NCI-H82 treated with DMSO at 0.1 percent for 48 hours (cell line): ENCODE measurements at regions not wholly inside any gene's neighbourhood (a gene's known extent, or its start where the extent isn't known, plus 50 kb on each side); places are given as distances from the start of the nearest gene placed in this dataset.

ENCODE experiments used
- DNase-seq: peaks from one replicate; lab custom pipeline; 2025; ENCODE audit not compliant: unreplicated experiment; lab: John Stamatoyannopoulos, UW

DNA sequence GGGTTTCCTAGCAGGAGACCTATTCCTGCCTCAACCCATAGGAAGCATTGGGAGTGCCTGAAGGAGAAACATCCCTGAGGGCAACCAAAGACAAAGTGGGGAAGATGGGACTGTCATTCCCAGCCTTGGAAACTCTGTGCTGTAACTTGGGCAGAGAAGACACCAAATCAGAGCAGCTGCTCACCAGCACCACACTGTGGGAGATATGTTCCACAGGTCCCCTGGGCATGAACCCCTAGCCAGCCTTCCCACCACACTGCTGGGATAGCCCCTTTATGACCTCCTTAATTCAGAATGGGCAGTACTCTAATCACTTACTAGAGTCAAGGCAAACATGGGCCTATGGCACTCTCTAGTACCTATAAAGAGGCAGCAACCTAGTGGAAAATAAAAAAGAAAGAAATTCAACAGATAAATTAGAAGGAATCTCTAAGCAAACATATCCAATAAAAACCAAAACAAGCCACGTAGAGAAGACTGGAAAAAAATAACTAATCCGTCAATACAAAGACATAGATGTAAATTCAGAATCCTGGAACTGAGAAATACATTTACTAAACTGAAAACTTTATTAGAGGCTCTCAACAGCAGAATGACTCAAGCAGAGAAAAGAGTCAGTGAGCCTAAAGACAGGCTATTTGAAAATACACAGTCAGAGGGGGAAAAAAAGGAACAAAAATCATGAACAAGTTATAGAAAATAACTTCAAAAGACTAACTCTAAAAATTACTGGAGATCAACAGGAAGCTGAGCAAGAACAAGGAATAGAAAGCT lies 878.4 kb upstream of the FRG1 start:
- no peak for DNase-seq

DNA sequence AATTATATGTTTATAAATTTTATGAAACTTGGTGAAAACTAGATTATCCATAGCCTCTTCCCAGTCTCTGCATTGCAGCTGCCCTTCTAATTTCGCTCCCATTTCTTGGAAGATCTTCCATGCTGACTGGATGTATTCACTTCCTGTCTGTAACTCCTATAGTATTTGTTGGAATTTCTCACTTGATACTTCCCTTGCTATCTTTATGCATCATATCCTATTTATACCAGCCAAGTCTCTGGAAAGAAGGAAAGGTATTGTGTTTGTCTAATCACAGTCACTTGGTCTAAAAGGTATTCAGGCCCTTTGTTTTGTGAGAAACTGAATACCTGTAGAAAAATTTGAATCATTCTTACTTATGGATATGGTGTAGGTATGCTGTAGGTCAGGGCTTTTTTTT lies 870.9 kb upstream of the FRG1 start:
- DNase-seq = no peak

DNA sequence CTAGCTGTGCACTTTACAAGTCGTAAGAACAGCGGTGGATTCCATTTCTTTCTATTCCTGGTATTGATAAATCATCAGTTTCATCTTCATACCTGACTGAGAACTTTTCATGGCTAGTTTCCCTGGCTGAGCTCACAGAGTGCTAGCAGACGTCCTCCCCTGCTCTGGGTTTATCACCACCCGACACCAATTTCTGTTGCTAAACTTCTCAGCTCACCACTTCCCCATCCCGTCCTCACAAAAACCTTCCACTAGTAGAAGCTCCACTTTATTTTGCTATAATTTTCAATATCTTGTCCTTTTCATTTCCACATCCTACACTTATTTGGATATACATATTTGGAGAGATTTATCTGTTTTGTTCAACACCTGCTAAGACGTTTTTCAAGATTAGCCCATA lies 869.4 kb upstream of the FRG1 start:
- no peak for DNase-seq

DNA sequence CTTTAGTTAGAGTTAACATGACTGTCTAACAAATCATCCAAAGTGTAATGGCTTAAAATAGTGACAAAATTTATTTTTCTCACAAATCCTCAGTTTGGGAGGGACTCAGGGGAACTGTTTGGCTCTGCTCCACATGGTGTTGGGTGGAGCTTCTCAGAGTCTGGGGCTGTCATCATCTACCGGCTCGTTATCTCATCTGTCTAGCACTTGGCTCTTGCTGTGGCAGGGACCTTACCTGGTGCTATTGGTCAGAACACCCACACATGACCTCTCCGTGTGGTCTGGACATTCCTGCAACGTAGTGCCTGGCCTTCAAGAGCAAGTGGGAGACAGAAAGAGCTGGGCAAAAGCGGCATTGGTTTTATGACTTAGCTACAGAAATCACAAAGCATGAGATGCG lies 866.9 kb upstream of the FRG1 start:
- no peak for DNase-seq

DNA sequence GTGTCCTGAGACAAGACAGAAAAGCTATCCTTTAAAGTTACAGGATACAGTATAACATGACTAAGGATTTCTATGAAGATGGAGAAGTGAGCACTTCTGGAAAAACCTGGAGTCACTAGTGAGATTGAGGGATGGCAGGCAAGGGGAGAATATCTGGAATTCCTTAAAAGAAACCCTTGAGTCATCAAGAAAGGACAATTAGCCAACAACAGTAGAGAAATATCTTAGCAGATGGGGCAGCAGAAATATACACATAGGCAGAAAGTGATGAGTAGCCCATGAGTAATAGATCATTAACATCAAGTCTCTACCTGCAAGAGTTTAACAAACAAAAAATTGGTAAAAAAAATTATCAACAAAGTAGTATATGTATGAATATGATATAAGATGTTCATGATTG lies 858.8 kb upstream of the FRG1 start:
- no peak for DNase-seq

- DNase-seq = no peak
These were observed 856.9 kb upstream of the FRG1 start for GRCh38 chr4:189083769-189084168.

DNA sequence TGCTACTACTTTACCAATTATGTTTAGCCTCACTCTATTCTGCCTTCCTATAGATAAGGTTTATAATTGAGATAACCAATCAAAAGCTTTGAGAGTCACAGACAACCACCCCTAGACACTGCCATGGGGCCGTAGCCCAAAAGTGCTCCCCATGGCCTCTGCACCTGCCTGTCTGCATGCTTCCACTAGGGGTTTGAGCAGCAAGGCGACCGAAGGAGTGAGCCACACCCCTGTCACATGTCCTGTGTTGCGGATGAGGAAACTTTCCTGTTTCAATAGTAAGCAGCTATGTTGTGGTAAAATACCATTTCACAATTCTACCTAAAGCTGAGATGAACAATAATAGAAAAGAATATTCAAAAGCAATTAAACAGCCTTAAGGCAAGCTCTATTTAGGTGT lies 856.0 kb upstream of the FRG1 start:
- no peak for DNase-seq

DNA sequence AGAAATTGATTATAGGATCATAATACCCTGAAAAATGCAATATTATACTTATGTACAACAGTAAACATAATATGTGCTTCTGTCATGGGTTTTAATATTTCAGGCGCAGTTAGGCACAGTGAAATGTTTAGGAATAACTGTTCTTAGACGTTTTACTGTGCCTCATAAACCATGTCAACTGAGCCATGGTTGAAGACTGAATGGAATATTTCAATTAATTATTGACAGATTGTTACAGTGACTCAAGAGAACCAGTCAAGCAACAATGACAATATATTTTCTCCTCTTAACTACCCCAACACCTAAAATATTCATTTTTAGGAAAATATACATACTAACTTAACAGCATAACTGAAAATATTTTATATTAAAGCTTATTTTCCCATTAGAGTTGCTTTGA lies 852.7 kb upstream of the FRG1 start:
- DNase-seq = no peak

GRCh38 chr4:189088780-189089179 lies 851.9 kb upstream of the FRG1 start:
- no peak for DNase-seq

DNA sequence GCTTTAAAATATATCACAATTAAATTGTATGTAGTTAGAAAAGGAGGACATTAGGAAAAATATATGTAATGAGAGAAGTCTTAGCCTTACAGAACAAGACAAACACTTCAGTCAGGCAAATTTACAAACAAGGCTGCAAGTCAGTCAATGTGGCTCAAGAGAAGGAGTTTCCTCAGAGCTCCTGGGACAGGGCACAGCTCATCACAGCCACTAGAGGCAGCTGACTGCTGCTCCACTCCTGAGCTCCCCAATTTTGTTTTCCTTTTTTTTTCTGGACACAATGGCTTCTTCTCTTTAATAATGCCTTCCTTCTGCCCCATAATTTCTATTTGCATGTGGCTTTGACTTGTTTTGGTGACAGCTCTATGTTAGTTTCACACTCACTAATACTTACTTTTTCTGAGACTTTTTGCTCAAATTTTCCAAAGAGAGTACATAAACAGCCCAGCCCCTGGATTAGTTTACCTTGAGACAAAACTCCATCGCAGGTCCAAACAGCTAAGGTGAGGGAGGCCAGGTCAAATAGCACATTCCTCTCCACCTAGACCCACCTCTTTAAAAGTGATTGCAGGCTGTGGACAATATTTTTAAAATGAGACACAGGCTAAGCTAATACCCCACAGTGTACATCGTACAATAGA lies 850.4 kb upstream of the FRG1 start:
- no peak for DNase-seq

DNA sequence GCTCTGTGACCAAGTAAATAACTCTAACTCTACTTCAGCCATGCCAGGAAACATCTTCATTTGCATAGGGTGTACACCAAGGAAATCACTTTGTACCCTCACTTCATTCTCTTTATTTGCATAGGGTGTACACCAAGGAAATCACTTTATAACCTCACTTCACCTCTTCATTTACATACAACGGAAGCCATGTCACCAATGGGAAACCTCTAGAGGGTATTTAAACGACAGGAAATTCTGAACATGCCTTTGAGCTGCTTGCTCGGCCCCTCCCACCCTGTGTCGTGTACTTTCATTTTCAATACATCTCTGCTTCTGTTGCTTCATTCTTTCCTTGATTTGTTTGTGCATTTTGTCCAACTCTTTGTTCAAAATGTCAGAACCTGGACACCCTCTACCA lies 848.1 kb upstream of the FRG1 start:
- no peak for DNase-seq

DNA sequence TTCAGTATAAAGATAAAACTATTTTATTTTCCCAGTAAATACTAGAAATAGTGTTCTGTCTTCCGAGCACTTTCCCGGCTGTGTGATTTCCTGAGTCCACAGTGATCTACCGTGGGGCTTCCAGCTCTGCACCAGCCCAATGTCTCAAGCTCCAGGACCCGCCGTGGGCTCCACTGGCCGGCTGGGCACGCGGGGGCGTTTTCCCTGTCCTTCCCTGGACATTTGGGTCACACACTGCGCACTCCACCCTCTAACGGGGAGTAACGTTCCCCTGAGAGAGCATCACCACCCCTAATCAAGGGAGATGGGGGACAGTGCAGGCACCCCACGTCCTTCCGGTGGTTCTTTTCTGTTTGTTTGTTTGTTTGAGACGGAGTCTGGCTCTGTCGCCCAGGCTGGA lies 844.6 kb upstream of the FRG1 start:
- no peak for DNase-seq

- DNase-seq = no peak
These were observed 844.0 kb upstream of the FRG1 start for GRCh38 chr4:189096717-189097116.

- DNase-seq = no peak
These were observed 841.6 kb upstream of the FRG1 start for GRCh38 chr4:189098932-189099696.

DNA sequence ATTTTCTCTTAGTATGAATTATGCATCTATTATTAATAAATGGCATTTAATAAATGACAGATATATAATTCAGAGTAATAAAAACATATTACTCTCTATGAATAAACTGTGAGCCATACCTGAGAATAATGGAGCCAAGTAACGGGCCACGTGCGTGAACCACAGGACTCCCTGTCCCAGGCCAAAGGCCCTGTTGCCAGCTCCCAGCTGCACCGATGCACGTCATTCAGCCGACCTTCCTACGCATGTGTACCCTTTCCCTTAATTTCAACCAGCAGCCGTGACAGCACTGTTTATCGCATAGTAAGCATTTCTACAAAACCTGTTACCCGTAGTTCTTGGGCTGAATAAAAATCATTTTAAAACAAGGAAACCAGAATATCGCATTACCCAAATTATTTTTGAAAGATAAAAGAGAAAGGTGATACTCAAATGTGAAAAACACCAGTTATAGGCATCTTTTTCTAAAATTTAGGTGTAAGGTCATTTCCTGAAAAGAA lies 827.2 kb upstream of the FRG1 start:
- no peak for DNase-seq

DNA sequence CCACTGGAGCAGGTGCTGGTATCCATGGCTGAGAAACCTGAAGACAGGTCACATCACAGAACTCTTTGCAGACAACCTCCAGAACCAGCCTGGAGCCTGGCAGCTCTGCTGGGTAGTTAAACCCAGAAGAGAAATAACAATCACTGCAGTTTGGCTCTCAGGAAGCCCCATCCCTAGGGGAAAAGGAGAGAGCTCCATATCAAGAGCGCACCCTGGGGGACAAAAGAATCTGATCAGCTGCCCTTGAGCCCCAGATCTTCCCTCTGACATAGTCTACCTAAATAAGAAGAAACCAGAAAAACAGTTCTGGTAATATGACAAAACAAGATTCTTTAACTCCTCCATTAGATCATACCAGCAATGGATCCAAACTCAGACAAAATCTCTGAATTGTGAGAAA lies 823.2 kb upstream of the FRG1 start:
- no peak for DNase-seq

DNA sequence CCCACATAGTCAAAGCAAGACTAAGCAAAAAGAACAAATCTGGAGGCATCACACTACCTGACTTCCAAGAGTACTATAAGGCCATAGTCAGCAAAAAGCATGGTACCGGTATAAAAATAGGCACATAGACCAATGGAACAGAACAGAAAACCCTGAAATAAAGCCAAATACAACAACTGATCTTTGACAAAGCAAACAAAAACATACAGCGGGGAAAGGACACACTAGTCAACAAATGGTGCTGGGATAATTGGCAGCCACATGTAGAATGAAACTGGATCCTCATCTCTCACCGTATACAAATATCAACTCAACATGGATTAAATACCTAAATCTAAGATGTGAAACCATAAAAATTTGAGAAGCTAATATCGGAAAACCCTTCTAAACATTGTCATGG lies 819.3 kb upstream of the FRG1 start:
- DNase-seq = no peak

DNA sequence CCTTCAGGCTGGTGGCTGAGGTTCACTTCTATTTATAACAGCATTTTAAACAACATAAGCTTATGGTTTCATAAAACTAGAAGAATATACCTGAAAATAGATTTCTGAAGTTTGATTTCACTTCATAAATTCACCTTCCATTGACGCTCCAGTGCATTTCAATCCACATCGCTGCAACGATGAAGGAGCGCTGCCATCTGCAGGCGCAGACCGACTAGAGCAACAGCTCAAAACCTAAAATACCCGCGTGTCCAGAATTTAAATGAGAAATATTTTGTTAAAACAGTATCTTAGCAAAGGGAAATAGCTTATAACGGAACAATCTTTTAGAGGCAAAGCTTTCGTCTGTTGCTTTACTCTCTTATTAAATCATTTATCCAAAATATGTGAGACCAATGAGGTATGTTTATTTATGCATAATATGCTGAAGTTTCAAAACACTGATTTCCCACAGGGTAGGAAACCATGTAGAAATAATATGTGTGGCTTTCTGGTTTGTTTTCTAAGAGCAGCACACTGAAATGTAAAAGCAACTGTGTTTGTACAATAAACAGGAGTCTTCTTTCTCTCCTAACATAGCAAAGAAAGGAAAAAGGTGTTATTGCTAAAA lies 816.4 kb upstream of the FRG1 start:
- no peak for DNase-seq

- no peak for DNase-seq
These were observed 815.9 kb upstream of the FRG1 start for GRCh38 chr4:189124791-189125190.

DNA sequence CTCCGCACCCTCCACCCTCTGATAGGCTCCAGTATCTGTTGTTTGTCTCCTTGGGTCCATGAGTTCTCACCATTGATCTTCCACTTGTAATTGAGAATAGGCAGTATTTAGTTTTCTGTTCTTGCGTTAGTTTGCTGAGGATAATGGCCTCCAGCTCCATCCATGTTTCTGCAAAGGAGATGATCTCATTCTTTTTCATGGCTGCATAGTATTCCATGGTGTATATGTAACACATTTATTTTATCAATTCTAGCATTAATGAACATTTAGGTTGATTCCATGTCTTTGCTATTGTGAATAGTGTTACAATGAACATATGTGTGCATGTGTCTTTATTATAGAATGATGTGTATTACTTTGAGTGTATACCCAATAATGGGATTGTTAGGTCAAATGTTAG lies 814.6 kb upstream of the FRG1 start:
- no peak for DNase-seq

DNA sequence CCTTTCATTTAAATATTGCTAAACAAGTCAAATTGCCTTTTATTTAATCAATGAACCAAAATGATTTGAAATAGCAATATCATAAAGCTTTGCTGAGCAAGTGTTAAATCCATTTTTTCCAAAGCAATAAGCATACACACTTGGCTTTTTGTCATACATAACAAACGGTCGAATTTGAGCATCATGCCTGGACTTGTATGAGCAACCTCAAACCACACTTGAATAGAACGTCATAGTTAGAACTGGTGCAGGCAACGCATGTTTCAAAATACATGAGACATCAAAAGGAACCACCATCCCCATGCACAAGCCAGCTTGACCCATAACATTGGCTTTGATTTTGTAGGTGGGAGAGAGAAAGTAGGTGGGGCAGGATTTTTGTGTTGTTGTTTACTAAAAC lies 812.3 kb upstream of the FRG1 start:
- DNase-seq = no peak
